ENCODE measurements at regions not wholly inside any gene's neighbourhood (a gene's known extent, or its start where the extent isn't known, plus 50 kb on each side); places are given as distances from the start of the nearest gene placed in this dataset.

DNA sequence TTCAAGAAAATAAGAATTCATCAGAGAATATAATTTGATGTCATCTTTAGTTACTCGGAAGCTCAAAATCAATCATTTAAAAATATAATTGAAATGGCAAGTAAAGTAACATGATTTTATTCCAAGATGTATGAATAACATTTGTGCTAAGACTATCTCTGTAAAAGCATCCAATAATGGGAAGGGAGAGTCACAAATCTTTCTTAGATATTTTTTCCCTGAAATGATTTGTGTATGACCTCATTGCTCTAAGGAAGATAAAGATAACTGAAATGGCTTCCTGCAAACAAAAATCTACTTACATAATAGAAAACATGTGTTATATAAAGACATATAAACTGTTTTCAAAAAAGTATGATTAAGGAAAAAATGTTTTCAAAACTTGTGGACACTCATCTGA, 97.4 kb upstream of the FGF10 start:
- no peak overlapping the region for H3K9ac ChIP-seq (ENCODE audit: insufficient read depth, low read depth, low read length)
- WGBS (ENCODE audit: low lambda C conversion rate), result 35% methylated on average over 1 of the region's 1 CpG
- H3K27ac ChIP-seq (ENCODE audit: extremely low read length, insufficient read depth, low read length), result no peak overlapping the region
- no peaks in the 10 kb centered on the region for H3K27me3 ChIP-seq (ENCODE audit: control insufficient read depth in 1 of 2, insufficient read depth in 2 of 2, low read length in 2 of 2)
- in situ Hi-C loops (cut with HindIII; ENCODE audit: extremely low pct_ligation_motif_present, low pct_unique_long_range_greater_than_20kb) (no loop called here), intact Hi-C loops (cut with micrococcal nuclease; ENCODE audit: unreplicated experiment) (no loop called here)
- ChIA-PET POLR2A (no interaction called here), CTCF (ENCODE audit: low intra/inter-chr PET ratio, low total read pairs) (no interaction called here)
- H3K36me3 ChIP-seq (replicated peaks in 1 of 2; ENCODE audit: control insufficient read depth in 1 of 2, insufficient read depth in 2 of 2, low read length in 2 of 2), result no peaks in the 10 kb centered on the region
- H4K20me1 ChIP-seq (ENCODE audit: insufficient read depth, low read length), result no peaks in the 10 kb centered on the region
- BruUV-seq (replicated peaks), result no TSS peak
- H3K4me3 ChIP-seq (replicated peaks in 1 of 3; ENCODE audit: insufficient read depth in 1 of 3, low read depth in 2 of 3, low read length in 3 of 3), result no peak overlapping the region
- no peaks in the 10 kb centered on the region for H3K4me1 ChIP-seq (ENCODE audit: insufficient read depth, low read length)
- H3K79me2 ChIP-seq (ENCODE audit: insufficient read depth, low read length), result no peaks in the 10 kb centered on the region
- ATAC-seq (no peak), FAIRE-seq (no peak), DNase-seq (ENCODE audit: low spot score) (no peak)
- no peak overlapping the region for H2AFZ ChIP-seq (ENCODE audit: low read length)
- no peaks in the 10 kb centered on the region for H3K9me3 ChIP-seq (ENCODE audit: low read length)
- no peak overlapping the region for H3K4me2 ChIP-seq (ENCODE audit: low read depth, low read length)
- TF ChIP-seq, protein P1, sequence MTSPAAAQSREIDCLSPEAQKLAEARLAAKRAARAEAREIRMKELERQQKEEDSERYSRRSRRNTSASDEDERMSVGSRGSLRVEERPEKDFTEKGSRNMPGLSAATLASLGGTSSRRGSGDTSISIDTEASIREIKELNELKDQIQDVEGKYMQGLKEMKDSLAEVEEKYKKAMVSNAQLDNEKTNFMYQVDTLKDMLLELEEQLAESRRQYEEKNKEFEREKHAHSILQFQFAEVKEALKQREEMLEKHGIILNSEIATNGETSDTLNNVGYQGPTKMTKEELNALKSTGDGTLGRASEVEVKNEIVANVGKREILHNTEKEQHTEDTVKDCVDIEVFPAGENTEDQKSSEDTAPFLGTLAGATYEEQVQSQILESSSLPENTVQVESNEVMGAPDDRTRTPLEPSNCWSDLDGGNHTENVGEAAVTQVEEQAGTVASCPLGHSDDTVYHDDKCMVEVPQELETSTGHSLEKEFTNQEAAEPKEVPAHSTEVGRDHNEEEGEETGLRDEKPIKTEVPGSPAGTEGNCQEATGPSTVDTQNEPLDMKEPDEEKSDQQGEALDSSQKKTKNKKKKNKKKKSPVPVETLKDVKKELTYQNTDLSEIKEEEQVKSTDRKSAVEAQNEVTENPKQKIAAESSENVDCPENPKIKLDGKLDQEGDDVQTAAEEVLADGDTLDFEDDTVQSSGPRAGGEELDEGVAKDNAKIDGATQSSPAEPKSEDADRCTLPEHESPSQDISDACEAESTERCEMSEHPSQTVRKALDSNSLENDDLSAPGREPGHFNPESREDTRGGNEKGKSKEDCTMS (CRISPR knock-in tag; conservative IDR thresholded peaks at IDR 0.05), result no peak
- TF ChIP-seq SAP130 (CRISPR knock-in tag; IDR thresholded peaks at IDR 0.05; ENCODE audit: low read depth) (no peak), NONO (IDR thresholded peaks at IDR 0.05) (no peak), NONO (CRISPR knock-in tag; conservative IDR thresholded peaks at IDR 0.05) (no peak), SNRNP70 (IDR thresholded peaks at IDR 0.05; ENCODE audit: low read depth, low read length) (no peak), ZNF317 (CRISPR knock-in tag; IDR thresholded peaks at IDR 0.05) (no peak), ZBTB1 (CRISPR knock-in tag; IDR thresholded peaks at IDR 0.05; ENCODE audit: borderline replicate concordance) (no peak), KMT2A (CRISPR knock-in tag; IDR thresholded peaks at IDR 0.05) (no peak), ZNF598 (CRISPR knock-in tag; IDR thresholded peaks at IDR 0.05; ENCODE audit: borderline replicate concordance) (no peak), SP5 (CRISPR knock-in tag; IDR thresholded peaks at IDR 0.05; ENCODE audit: borderline replicate concordance, low read depth) (no peak), RBAK (CRISPR knock-in tag; IDR thresholded peaks at IDR 0.05) (no peak), TAF1 (CRISPR knock-in tag; IDR thresholded peaks at IDR 0.05) (no peak), ZNF552 (CRISPR knock-in tag; IDR thresholded peaks at IDR 0.05; ENCODE audit: borderline replicate concordance) (no peak), GABPB1 (CRISPR knock-in tag; IDR thresholded peaks at IDR 0.05) (no peak), SKI (IDR thresholded peaks at IDR 0.05; ENCODE audit: partially characterized antibody) (no peak), KLF9 (CRISPR knock-in tag; IDR thresholded peaks at IDR 0.05; ENCODE audit: low read depth) (no peak), ZNF572 (CRISPR knock-in tag; IDR thresholded peaks at IDR 0.05) (no peak)
- TF ChIP-seq, protein P2, sequence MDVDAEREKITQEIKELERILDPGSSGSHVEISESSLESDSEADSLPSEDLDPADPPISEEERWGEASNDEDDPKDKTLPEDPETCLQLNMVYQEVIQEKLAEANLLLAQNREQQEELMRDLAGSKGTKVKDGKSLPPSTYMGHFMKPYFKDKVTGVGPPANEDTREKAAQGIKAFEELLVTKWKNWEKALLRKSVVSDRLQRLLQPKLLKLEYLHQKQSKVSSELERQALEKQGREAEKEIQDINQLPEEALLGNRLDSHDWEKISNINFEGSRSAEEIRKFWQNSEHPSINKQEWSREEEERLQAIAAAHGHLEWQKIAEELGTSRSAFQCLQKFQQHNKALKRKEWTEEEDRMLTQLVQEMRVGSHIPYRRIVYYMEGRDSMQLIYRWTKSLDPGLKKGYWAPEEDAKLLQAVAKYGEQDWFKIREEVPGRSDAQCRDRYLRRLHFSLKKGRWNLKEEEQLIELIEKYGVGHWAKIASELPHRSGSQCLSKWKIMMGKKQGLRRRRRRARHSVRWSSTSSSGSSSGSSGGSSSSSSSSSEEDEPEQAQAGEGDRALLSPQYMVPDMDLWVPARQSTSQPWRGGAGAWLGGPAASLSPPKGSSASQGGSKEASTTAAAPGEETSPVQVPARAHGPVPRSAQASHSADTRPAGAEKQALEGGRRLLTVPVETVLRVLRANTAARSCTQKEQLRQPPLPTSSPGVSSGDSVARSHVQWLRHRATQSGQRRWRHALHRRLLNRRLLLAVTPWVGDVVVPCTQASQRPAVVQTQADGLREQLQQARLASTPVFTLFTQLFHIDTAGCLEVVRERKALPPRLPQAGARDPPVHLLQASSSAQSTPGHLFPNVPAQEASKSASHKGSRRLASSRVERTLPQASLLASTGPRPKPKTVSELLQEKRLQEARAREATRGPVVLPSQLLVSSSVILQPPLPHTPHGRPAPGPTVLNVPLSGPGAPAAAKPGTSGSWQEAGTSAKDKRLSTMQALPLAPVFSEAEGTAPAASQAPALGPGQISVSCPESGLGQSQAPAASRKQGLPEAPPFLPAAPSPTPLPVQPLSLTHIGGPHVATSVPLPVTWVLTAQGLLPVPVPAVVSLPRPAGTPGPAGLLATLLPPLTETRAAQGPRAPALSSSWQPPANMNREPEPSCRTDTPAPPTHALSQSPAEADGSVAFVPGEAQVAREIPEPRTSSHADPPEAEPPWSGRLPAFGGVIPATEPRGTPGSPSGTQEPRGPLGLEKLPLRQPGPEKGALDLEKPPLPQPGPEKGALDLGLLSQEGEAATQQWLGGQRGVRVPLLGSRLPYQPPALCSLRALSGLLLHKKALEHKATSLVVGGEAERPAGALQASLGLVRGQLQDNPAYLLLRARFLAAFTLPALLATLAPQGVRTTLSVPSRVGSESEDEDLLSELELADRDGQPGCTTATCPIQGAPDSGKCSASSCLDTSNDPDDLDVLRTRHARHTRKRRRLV (CRISPR knock-in tag; IDR thresholded peaks at IDR 0.05), result no peak
- TF ChIP-seq, protein P3, sequence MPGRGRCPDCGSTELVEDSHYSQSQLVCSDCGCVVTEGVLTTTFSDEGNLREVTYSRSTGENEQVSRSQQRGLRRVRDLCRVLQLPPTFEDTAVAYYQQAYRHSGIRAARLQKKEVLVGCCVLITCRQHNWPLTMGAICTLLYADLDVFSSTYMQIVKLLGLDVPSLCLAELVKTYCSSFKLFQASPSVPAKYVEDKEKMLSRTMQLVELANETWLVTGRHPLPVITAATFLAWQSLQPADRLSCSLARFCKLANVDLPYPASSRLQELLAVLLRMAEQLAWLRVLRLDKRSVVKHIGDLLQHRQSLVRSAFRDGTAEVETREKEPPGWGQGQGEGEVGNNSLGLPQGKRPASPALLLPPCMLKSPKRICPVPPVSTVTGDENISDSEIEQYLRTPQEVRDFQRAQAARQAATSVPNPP (CRISPR knock-in tag; IDR thresholded peaks at IDR 0.05), result no peak

All from HepG2 (cell line).